OCI-LY1 (cell line): ENCODE measurements at regions not wholly inside any gene's neighbourhood (a gene's known extent, or its start where the extent isn't known, plus 50 kb on each side); places are given as distances from the start of the nearest gene placed in this dataset.

Experiments used
- H2AFZ ChIP-seq: fragments of 200-600 bp; sonication (generic), shearing (Covaris generic); 2 replicates; pipeline ENCODE4 v1.6.0; 2014; ENCODE audit warnings: antibody characterized with exemption, mild to moderate bottlenecking, low read length
- H3F3A ChIP-seq: fragments of 200-600 bp; sonication (generic), shearing (Covaris generic); 2 replicates; pipeline ENCODE4 v1.6.0; 2014; ENCODE audit warnings: mild to moderate bottlenecking, antibody characterized with exemption, low read length, moderate library complexity; ENCODE audit not compliant: insufficient read depth
- H3K27ac ChIP-seq: fragments of 200-600 bp; sonication (generic); 2 replicates; pipeline ENCODE4 v1.5.1; 2014; ENCODE audit warnings: low read length, mixed run types, mild to moderate bottlenecking, low read depth; ENCODE audit not compliant: poor library complexity, severe bottlenecking
- H3K27me3 ChIP-seq: fragments of 200-600 bp; sonication (generic); 2 replicates; pipeline ENCODE4 v1.6.0; 2014; ENCODE audit warnings: antibody characterized with exemption, mild to moderate bottlenecking, low read length, moderate library complexity; ENCODE audit not compliant: insufficient read depth
- H3K36me3 ChIP-seq: fragments of 200-600 bp; sonication (generic); 2 replicates; pipeline ENCODE4 v1.6.1; 2014; ENCODE audit warnings: mild to moderate bottlenecking, antibody characterized with exemption, low read length, moderate library complexity, mixed read lengths; ENCODE audit not compliant: insufficient read depth
- H3K4me1 ChIP-seq: fragments of 200-600 bp; sonication (generic); 2 replicates; pipeline ENCODE4 v1.5.1; 2014; ENCODE audit warnings: mild to moderate bottlenecking, low read length, moderate library complexity; ENCODE audit not compliant: insufficient read depth, severe bottlenecking
- H3K4me2 ChIP-seq: fragments of 200-600 bp; sonication (generic), shearing (Covaris generic); 2 replicates; pipeline ENCODE4 v1.6.1; 2014; ENCODE audit warnings: low read length
- H3K4me3 ChIP-seq: fragments of 200-600 bp; sonication (generic); 2 replicates; pipeline ENCODE4 v1.5.1; 2014; ENCODE audit warnings: low read length, low read depth, mild to moderate bottlenecking, mixed read lengths; ENCODE audit not compliant: poor library complexity, severe bottlenecking
- H3K79me2 ChIP-seq: fragments of 200-600 bp; shearing (Covaris generic); 2 replicates; pipeline ENCODE4 v1.6.1; 2016; ENCODE audit warnings: mixed run types, low read length, mixed read lengths; ENCODE audit not compliant: insufficient read depth
- H3K9ac ChIP-seq: fragments of 200-600 bp; sonication (generic), shearing (Covaris generic); 2 replicates; pipeline ENCODE4 v1.6.1; 2014; ENCODE audit warnings: mild to moderate bottlenecking, low read length, mixed read lengths
- H3K9me2 ChIP-seq: fragments of 200-600 bp; sonication (generic), shearing (Covaris generic); 2 replicates; pipeline ENCODE4 v1.6.1; 2014; ENCODE audit warnings: low read depth, mild to moderate bottlenecking, low read length, mixed read lengths
- H3K9me3 ChIP-seq: fragments of 200-600 bp; shearing (Covaris generic); 2 replicates; pipeline ENCODE4 v1.6.1; 2014; ENCODE audit warnings: low read length, mixed read lengths
- H4K20me1 ChIP-seq: fragments of 200-600 bp; sonication (generic), shearing (Covaris generic); 2 replicates; pipeline ENCODE4 v1.6.0; 2016; ENCODE audit warnings: mild to moderate bottlenecking, low read length; ENCODE audit not compliant: insufficient read depth
- EZH2 ChIP-seq: fragments of 200-600 bp; sonication (generic), shearing (Covaris generic); IDR thresholded peaks from 2 replicates; pipeline ENCODE4 v1.8.0; 2017; ENCODE audit warnings: borderline replicate concordance, mixed run types, mild to moderate bottlenecking, antibody characterized with exemption, low read length, moderate library complexity, mixed read lengths
- TF ChIP-seq, protein P1 (sequence below): fragments of 200-600 bp; sonication (generic), shearing (Covaris generic); IDR thresholded peaks from 2 replicates; pipeline ENCODE4 v1.5.1; 2017; ENCODE audit warnings: mild to moderate bottlenecking, antibody characterized with exemption, low read length, moderate library complexity, mixed read lengths

- Histone ChIP-seq H3K4me2 (no peak overlapping the region), H3K4me1 (no peaks in the 10 kb centered on the region), H3K79me2 (no peaks in the 10 kb centered on the region), H3K9me2 (no peaks in the 10 kb centered on the region), H3F3A (no peaks in the 10 kb centered on the region), H3K27me3 (no peaks in the 10 kb centered on the region), H4K20me1 (no peaks in the 10 kb centered on the region), H3K36me3 (no peaks in the 10 kb centered on the region), H3K27ac (no peak overlapping the region), H2AFZ (no peak overlapping the region), H3K4me3 (no peak overlapping the region), H3K9me3 (no peaks in the 10 kb centered on the region), H3K9ac (no peak overlapping the region)
- TF ChIP-seq EZH2, result no peak
Observed at GRCh38 chr4:23006756-23007155, 314.0 kb downstream of the GBA3 start.

DNA sequence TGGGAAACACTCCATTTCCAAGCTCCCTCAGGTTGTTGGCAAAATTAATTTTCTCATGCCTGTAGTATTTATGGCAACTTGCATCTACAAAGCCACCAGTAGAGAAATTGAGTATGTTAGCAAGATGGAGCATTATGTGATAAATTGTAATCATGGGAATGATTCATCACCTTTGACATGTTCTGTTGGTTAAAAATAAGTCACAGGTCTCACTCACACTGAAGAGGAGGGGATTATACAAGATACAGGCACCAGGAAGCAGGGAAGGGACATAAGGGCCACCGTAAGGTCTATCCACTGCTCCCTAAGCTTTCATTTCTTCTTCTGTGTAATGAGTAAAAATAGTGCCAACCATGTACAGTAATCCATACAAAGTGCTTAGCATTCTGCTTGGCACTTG, 313.0 kb downstream of the GBA3 start:
- H3K9ac ChIP-seq, result no peak overlapping the region
- no peaks in the 10 kb centered on the region for H3K9me2 ChIP-seq
- H3K27ac ChIP-seq, result no peak overlapping the region
- H3K27me3 ChIP-seq, result no peaks in the 10 kb centered on the region
- TF ChIP-seq, protein P1, sequence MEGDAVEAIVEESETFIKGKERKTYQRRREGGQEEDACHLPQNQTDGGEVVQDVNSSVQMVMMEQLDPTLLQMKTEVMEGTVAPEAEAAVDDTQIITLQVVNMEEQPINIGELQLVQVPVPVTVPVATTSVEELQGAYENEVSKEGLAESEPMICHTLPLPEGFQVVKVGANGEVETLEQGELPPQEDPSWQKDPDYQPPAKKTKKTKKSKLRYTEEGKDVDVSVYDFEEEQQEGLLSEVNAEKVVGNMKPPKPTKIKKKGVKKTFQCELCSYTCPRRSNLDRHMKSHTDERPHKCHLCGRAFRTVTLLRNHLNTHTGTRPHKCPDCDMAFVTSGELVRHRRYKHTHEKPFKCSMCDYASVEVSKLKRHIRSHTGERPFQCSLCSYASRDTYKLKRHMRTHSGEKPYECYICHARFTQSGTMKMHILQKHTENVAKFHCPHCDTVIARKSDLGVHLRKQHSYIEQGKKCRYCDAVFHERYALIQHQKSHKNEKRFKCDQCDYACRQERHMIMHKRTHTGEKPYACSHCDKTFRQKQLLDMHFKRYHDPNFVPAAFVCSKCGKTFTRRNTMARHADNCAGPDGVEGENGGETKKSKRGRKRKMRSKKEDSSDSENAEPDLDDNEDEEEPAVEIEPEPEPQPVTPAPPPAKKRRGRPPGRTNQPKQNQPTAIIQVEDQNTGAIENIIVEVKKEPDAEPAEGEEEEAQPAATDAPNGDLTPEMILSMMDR, result no peak
- TF ChIP-seq EZH2, result no peak
- no peaks in the 10 kb centered on the region for H4K20me1 ChIP-seq
- no peak overlapping the region for H2AFZ ChIP-seq
- no peaks in the 10 kb centered on the region for H3K4me1 ChIP-seq
- no peaks in the 10 kb centered on the region for H3F3A ChIP-seq
- no peak overlapping the region for H3K4me2 ChIP-seq
- H3K9me3 ChIP-seq, result no peaks in the 10 kb centered on the region
- no peak overlapping the region for H3K4me3 ChIP-seq
- H3K36me3 ChIP-seq, result no peaks in the 10 kb centered on the region
- H3K79me2 ChIP-seq, result no peaks in the 10 kb centered on the region

DNA sequence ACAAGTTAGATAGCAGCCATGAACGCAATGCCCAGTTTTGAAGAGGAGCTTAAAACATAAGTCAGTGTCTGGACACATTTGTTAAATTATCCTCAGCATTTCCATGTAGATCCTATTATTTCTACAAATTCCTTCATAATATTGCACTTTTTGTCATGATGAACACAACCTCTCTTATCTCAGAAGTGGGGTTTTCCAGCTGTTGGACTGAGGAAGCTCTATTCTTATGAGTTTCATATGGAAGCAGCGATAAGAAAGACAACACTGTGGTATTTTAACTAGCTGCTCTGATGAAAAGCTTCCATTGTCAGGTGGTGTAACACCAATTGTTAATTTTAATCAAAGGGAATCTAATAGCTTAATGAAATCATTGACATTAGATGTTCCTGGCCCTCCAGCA, 308.7 kb downstream of the GBA3 start:
- no peaks in the 10 kb centered on the region for H3F3A ChIP-seq
- H2AFZ ChIP-seq, result no peak overlapping the region
- no peak overlapping the region for H3K4me2 ChIP-seq
- H3K36me3 ChIP-seq, result no peaks in the 10 kb centered on the region
- H3K4me3 ChIP-seq, result no peak overlapping the region
- H3K4me1 ChIP-seq, result no peaks in the 10 kb centered on the region
- H3K27me3 ChIP-seq, result no peaks in the 10 kb centered on the region
- no peak for TF ChIP-seq EZH2
- TF ChIP-seq, protein P1, result no peak
- no peaks in the 10 kb centered on the region for H3K9me3 ChIP-seq
- H3K9me2 ChIP-seq, result no peaks in the 10 kb centered on the region
- no peaks in the 10 kb centered on the region for H4K20me1 ChIP-seq
- H3K9ac ChIP-seq, result no peak overlapping the region
- no peak overlapping the region for H3K27ac ChIP-seq
- H3K79me2 ChIP-seq, result no peaks in the 10 kb centered on the region

DNA sequence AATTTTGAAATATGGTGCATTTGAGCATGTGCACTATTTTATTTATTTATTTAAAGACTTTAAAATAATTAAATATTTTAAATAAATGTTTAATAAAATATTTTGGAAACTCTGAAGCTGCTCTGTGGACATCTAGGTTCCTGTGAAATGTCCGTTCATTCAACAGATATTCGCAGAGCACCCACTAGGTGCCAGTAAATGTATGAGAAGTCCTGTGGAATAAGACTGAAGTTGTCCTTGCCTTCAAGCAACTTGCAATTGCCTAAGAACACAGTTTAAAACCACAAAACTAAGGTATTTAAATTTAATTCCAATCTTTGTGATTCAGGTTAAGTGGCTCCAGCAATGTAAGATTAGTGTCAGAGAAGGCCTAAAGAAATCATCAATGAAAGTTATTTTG, 306.7 kb downstream of the GBA3 start:
- no peak for TF ChIP-seq EZH2
- TF ChIP-seq, protein P1, result no peak
- Histone ChIP-seq H4K20me1 (no peaks in the 10 kb centered on the region), H3K9me3 (no peaks in the 10 kb centered on the region), H3K4me2 (no peak overlapping the region), H3K27ac (no peak overlapping the region), H3K36me3 (no peaks in the 10 kb centered on the region), H3K79me2 (no peaks in the 10 kb centered on the region), H2AFZ (no peak overlapping the region), H3K4me3 (no peak overlapping the region), H3K27me3 (no peaks in the 10 kb centered on the region), H3K4me1 (no peaks in the 10 kb centered on the region), H3F3A (no peaks in the 10 kb centered on the region), H3K9me2 (no peaks in the 10 kb centered on the region), H3K9ac (no peak overlapping the region)
